Right lobe of liver (tissue), 6 donors: ENCODE measurements at regions not wholly inside any gene's neighbourhood (a gene's known extent, or its start where the extent isn't known, plus 50 kb on each side); places are given as distances from the start of the nearest gene placed in this dataset.

Experiments used
- ATAC-seq, 4 donors: fragments of 200-7000 bp; cut with Tn5 transposase; one replicate each; pipeline ENCODE4 v1.9.1; 2020; ENCODE audit warnings: mild to moderate bottlenecking in 4 of 4, moderate library complexity in 4 of 4
- DNase-seq, 3 donors: peaks; one replicate each; pipeline ENCODE4 v3.0.0-alpha.2; 2020
- H3K27ac ChIP-seq, 3 donors: fragments of 200-600 bp; one replicate each; pipeline ENCODE4 v1.8.0; 2022
- H3K27me3 ChIP-seq, 2 donors: fragments of 200-600 bp; one replicate each; pipeline ENCODE4 v1.8.0; 2022
- H3K36me3 ChIP-seq, 4 donors: fragments of 200-600 bp; sonication (generic) in 1 of 4; one replicate each; pipeline versions ENCODE4 v1.5.1 to v1.8.0; 2017 to 2022; ENCODE audit warnings: control low read depth in 1 of 4
- H3K4me1 ChIP-seq, 4 donors: fragments of 200-600 bp; sonication (generic) in 1 of 4; one replicate each; pipeline versions ENCODE4 v1.5.1 to v1.8.0; 2017 to 2022; ENCODE audit warnings: control low read depth in 1 of 4
- H3K4me3 ChIP-seq, 3 donors: fragments of 200-600 bp; one replicate each; pipeline ENCODE4 v1.8.0; 2022
- H3K9me3 ChIP-seq, 4 donors: fragments of 200-600 bp; sonication (generic) in 1 of 4; one replicate each; pipeline versions ENCODE4 v1.5.1 to v1.8.0; 2017 to 2022; ENCODE audit warnings: control low read depth in 1 of 4
- CTCF ChIP-seq, 4 donors: fragments of 200-600 bp in 3 of 4; fragments of 450-650 bp in 1 of 4; IDR thresholded peaks; one replicate each; pipeline versions ENCODE4 v1.5.1 to v1.8.0; 2016 to 2022; ENCODE audit warnings: antibody characterized with exemption in 4 of 4, mild to moderate bottlenecking in 2 of 4
- POLR2A ChIP-seq: fragments of 450-650 bp; IDR thresholded peaks from one replicate; pipeline ENCODE4 v1.6.1; 2017; ENCODE audit warnings: antibody characterized with exemption, mild to moderate bottlenecking
- WGBS: methylation state at CpG from one replicate; pipeline ENCODE4 v1.1.6; 2018; ENCODE audit warnings: low coverage, low lambda C conversion rate; ENCODE audit not compliant: insufficient coverage; ENCODE audit errors: missing lambda C conversion rate; 5-methylcytosine and 5-hydroxymethylcytosine counted together
- intact Hi-C, 2 donors: fragments of 100-400 bp; cut with DNase I; formaldehyde crosslinking; loops; one replicate each; pipeline versions ENCODE4 v1.11.2 to v1.14.1; 2022
- donor health status: DM: no; HTN: yes; CAD: no.
- donor health status: DM: no; HTN: no; CAD: no.
- donor health status: DM: no; HTN: no; CAD: no.
- donor health status: DM: no; HTN: yes; CAD: no.
- donor health status: DM: no; HTN: yes; CAD: no.

GRCh38 chr3:76685858-76686257 is 354.0 kb upstream of the ROBO2 start:
- no peak for DNase-seq
- TF ChIP-seq POLR2A = no peak
- no peaks in the 10 kb centered on the region for H3K27me3 ChIP-seq
- H3K27ac ChIP-seq = no peak overlapping the region
- WGBS = 25% methylated on average over 5 of the region's 5 CpGs
- no peaks in the 10 kb centered on the region for H3K36me3 ChIP-seq
- no peak overlapping the region for H3K4me3 ChIP-seq
- peak in 1 of 4 donors; percentile 43 for ATAC-seq
- intact Hi-C loops = no loop called here
- H3K9me3 ChIP-seq = no peaks in the 10 kb centered on the region
- peaks cover 0 to 12% (median 3%) of the 10 kb centered on the region in 4 donors for H3K4me1 ChIP-seq

DNA sequence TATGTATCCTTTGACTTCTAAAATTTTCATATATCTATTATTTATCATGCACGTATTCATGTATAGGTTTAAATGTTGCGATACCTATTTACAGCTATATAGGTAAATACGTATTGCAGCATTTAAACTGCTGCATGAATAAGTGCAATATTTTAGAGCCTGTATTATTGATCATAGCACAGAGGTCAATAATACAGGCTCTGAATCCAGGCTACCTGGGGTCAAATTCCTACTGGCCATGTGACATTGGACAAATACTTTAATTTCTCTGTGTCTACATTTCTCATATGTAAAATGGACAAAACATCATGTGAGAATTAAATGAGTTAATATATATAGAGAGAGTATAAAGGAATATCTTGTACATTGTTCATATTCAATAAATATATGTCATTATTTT is 352.9 kb upstream of the ROBO2 start:
- no peaks in the 10 kb centered on the region for H3K9me3 ChIP-seq
- H3K36me3 ChIP-seq = no peaks in the 10 kb centered on the region
- no peak for TF ChIP-seq CTCF (IDR thresholded peaks at IDR 0.05)
- no peak for TF ChIP-seq POLR2A
- H3K27me3 ChIP-seq = no peaks in the 10 kb centered on the region
- no peak overlapping the region for H3K4me3 ChIP-seq
- DNase-seq = no peak
- H3K27ac ChIP-seq = no peak overlapping the region
- ATAC-seq = peak; percentile 75 to 93 (median 86)
- 30% methylated on average over 3 of the region's 3 CpGs for WGBS
- intact Hi-C loops = no loop called here
- H3K4me1 ChIP-seq = peaks cover 0 to 12% (median 3%) of the 10 kb centered on the region in 4 donors

DNA sequence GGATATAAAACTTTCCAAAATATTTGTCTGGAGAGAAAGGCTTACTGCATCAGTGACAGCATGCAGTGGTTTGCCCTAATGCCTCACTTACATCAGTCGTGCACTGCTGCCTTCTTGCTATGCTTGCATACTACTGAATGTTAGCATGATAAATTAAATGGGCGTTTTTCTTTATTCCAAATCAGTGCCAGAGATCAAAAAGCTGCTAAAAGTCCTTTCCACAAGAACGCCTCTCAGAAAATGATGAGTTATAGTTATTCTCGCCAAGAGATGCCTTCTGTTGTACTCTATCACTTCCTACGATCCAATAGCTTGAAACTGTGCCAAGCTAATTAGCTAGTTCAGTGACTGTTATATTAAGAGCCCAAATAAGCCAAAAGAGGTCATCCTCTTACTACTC is 345.8 kb upstream of the ROBO2 start:
- H3K27me3 ChIP-seq = no peaks in the 10 kb centered on the region
- H3K9me3 ChIP-seq = no peaks in the 10 kb centered on the region
- intact Hi-C loops = no loop called here
- no peak overlapping the region for H3K4me3 ChIP-seq
- no peak for ATAC-seq
- H3K27ac ChIP-seq = no peak overlapping the region
- H3K36me3 ChIP-seq = no peaks in the 10 kb centered on the region
- DNase-seq = no peak
- no peak for TF ChIP-seq POLR2A
- no peak for TF ChIP-seq CTCF (IDR thresholded peaks at IDR 0.05)
- WGBS = 46% methylated on average over 5 of the region's 5 CpGs
- H3K4me1 ChIP-seq = peaks cover 0 to 13% (median 3%) of the 10 kb centered on the region in 4 donors

- intact Hi-C loops = no loop called here
- Histone ChIP-seq H3K4me3 (no peak overlapping the region), H3K4me1 (peaks cover 0 to 13% (median 3%) of the 10 kb centered on the region in 4 donors), H3K36me3 (no peaks in the 10 kb centered on the region), H3K27ac (no peak overlapping the region), H3K27me3 (no peaks in the 10 kb centered on the region), H3K9me3 (no peaks in the 10 kb centered on the region)
- peak; percentile 66 to 94 (median 76) for ATAC-seq
- 12% methylated on average over 7 of the region's 7 CpGs for WGBS
- no peak for TF ChIP-seq CTCF (IDR thresholded peaks at IDR 0.05)
- no peak for TF ChIP-seq POLR2A
- DNase-seq = peak in 1 of 3 donors; percentile 20
Measured at GRCh38 chr3:76698136-76698706, 341.7 kb upstream of the ROBO2 start.

- no peak for ATAC-seq
- Histone ChIP-seq H3K4me1 (peaks cover 0 to 13% (median 3%) of the 10 kb centered on the region in 4 donors), H3K9me3 (no peaks in the 10 kb centered on the region), H3K4me3 (no peak overlapping the region), H3K36me3 (no peaks in the 10 kb centered on the region), H3K27me3 (no peaks in the 10 kb centered on the region), H3K27ac (no peak overlapping the region)
- TF ChIP-seq CTCF (IDR thresholded peaks at IDR 0.05) (no peak), POLR2A (no peak)
- WGBS = 69% methylated on average over 1 of the region's 1 CpG
- intact Hi-C loops = no loop called here
- no peak for DNase-seq
Measured at GRCh38 chr3:76699846-76700245, 340.1 kb upstream of the ROBO2 start.
